IMR-90 (cell line): ENCODE measurements at regions not wholly inside any gene's neighbourhood (a gene's known extent, or its start where the extent isn't known, plus 50 kb on each side); places are given as distances from the start of the nearest gene placed in this dataset.

Source experiments
- ATAC-seq: fragments of 200-7000 bp; cut with Tn5 transposase; 2 replicates; pipeline ENCODE4 v1.9.1; 2020; ENCODE audit warnings: low read depth, mild to moderate bottlenecking, moderate library complexity
- BruUV-seq: library from RNA; stranded (reverse); fragments of 400-500 nt; replicated peaks from 2 replicates; lab custom pipeline; 2021; lab: Mats Ljungman, UMichigan
- CTCF ChIA-PET: fragments of 300-600 bp; formaldehyde crosslinking; extraction: SDS; loops from one replicate; lab custom pipeline; 2021; ENCODE audit warnings: antibody characterized with exemption; lab: Yijun Ruan, JAX
- POLR2A ChIA-PET: fragments of 300-600 bp; sonication (Branson Sonifier 250); formaldehyde crosslinking; loops from one replicate; lab custom pipeline; 2022; ENCODE audit warnings: antibody characterized with exemption; ENCODE audit not compliant: unreplicated experiment; lab: Charles Lee
- DNase-seq: peaks from one replicate; pipeline ENCODE4 v3.0.0; 2013
- H2AFZ ChIP-seq: replicated peaks from 2 replicates; pipeline ENCODE3; 2013; ENCODE audit warnings: low read length, mild to moderate bottlenecking; ENCODE audit not compliant: poor library complexity
- H2AK5ac ChIP-seq: 2 replicates; pipeline ENCODE4 v1.6.1; 2013; ENCODE audit warnings: low read depth, low read length, inconsistent platforms
- H2AK9ac ChIP-seq: replicated peaks from 2 replicates; pipeline ENCODE3; 2013; ENCODE audit warnings: mild to moderate bottlenecking, low read depth, low read length, moderate library complexity; ENCODE audit not compliant: poor library complexity
- H2BK120ac ChIP-seq: 2 replicates; pipeline ENCODE4 v1.6.1; 2013; ENCODE audit warnings: low read depth, low read length, inconsistent platforms
- H2BK15ac ChIP-seq: 3 replicates; pipeline ENCODE4 v1.6.1; 2013; ENCODE audit warnings: low read depth, low read length, inconsistent platforms
- H2BK20ac ChIP-seq: 2 replicates; pipeline ENCODE4 v1.6.1; 2013; ENCODE audit warnings: low read depth, mild to moderate bottlenecking, inconsistent platforms, low read length, moderate library complexity
- H2BK5ac ChIP-seq: 2 replicates; pipeline ENCODE4 v1.6.1; 2013; ENCODE audit warnings: mild to moderate bottlenecking, low read depth, low read length, inconsistent platforms; ENCODE audit not compliant: poor library complexity, severe bottlenecking
- H3K14ac ChIP-seq: replicated peaks from 2 replicates; pipeline ENCODE4 v1.6.1; 2013; ENCODE audit warnings: low read depth, low read length, inconsistent platforms
- H3K18ac ChIP-seq: 2 replicates; pipeline ENCODE4 v1.6.1; 2013; ENCODE audit warnings: low read depth, low read length, control low read depth
- H3K23ac ChIP-seq: 2 replicates; pipeline ENCODE4 v1.6.1; 2013; ENCODE audit warnings: low read depth, low read length, inconsistent platforms
- H3K27ac ChIP-seq: 2 replicates; pipeline ENCODE4 v1.5.1; 2013; ENCODE audit warnings: mild to moderate bottlenecking, control low read depth, low read length; ENCODE audit not compliant: insufficient read depth
- H3K27me3 ChIP-seq: 2 replicates; pipeline ENCODE4 v1.6.1; 2013; ENCODE audit warnings: low read length; ENCODE audit not compliant: control insufficient read depth, insufficient read depth
- H3K36me3 ChIP-seq: 2 replicates; pipeline ENCODE4 v1.6.1; 2013; ENCODE audit warnings: low read length, mixed read lengths; ENCODE audit not compliant: control insufficient read depth, insufficient read depth
- H3K4ac ChIP-seq: 2 replicates; pipeline ENCODE4 v1.6.1; 2013; ENCODE audit warnings: low read depth, low read length, inconsistent platforms
- H3K4me1 ChIP-seq: 2 replicates; pipeline ENCODE4 v1.6.1; 2013; ENCODE audit warnings: low read length, mixed read lengths; ENCODE audit not compliant: control insufficient read depth, insufficient read depth
- H3K4me2 ChIP-seq: 2 replicates; pipeline ENCODE4 v1.6.1; 2013; ENCODE audit warnings: low read depth, mild to moderate bottlenecking, control low read depth, low read length, moderate library complexity
- H3K4me3 ChIP-seq: 2 replicates; pipeline ENCODE4 v1.5.1; 2013; ENCODE audit warnings: low read depth, mild to moderate bottlenecking, control low read depth, low read length, moderate library complexity; ENCODE audit not compliant: insufficient read depth
- H3K56ac ChIP-seq: 2 replicates; pipeline ENCODE4 v1.6.1; 2013; ENCODE audit warnings: low read length, inconsistent platforms; ENCODE audit not compliant: insufficient read depth; ENCODE audit errors: extremely low read depth
- H3K79me1 ChIP-seq, 2 experiments: 2 replicates each; pipeline ENCODE4 v1.6.1; 2013; ENCODE audit warnings: low read length in 2 of 2, inconsistent platforms in 1 of 2, low read depth in 1 of 2
- H3K9ac ChIP-seq: 2 replicates; pipeline ENCODE4 v1.6.1; 2013; ENCODE audit warnings: low read depth, low read length, control low read depth
- H3K9me1 ChIP-seq: 2 replicates; pipeline ENCODE4 v1.6.1; 2013; ENCODE audit warnings: low read length, inconsistent platforms; ENCODE audit not compliant: insufficient read depth
- H3K9me3 ChIP-seq: 2 replicates; pipeline ENCODE4 v1.6.1; 2013; ENCODE audit warnings: low read length; ENCODE audit not compliant: control insufficient read depth, insufficient read depth
- H4K20me1 ChIP-seq: 2 replicates; pipeline ENCODE4 v1.6.1; 2013; ENCODE audit warnings: low read length, inconsistent platforms; ENCODE audit not compliant: insufficient read depth
- H4K5ac ChIP-seq: 2 replicates; pipeline ENCODE4 v1.6.1; 2013; ENCODE audit warnings: mild to moderate bottlenecking, low read depth, low read length, control low read depth
- H4K8ac ChIP-seq, 2 experiments: 2 replicates each; pipeline ENCODE4 v1.6.1; 2013; ENCODE audit warnings: low read depth in 2 of 2, low read length in 2 of 2, control low read depth in 1 of 2, inconsistent platforms in 1 of 2
- H4K91ac ChIP-seq: 2 replicates; pipeline ENCODE4 v1.6.1; 2013; ENCODE audit warnings: low read depth, low read length, inconsistent platforms; ENCODE audit not compliant: insufficient read depth
- BHLHE40 ChIP-seq: fragments of 150-350 bp; IDR thresholded peaks from 2 replicates; pipeline ENCODE4 v1.6.1; 2016; ENCODE audit warnings: mild to moderate bottlenecking, low read depth, low read length
- CEBPB ChIP-seq: IDR thresholded peaks from 2 replicates; pipeline ENCODE4 v1.6.1; 2012; ENCODE audit warnings: low read depth, low read length, improper control_type of control experiment
- CHD1 ChIP-seq: IDR thresholded peaks from 2 replicates; pipeline ENCODE4 v1.6.1; 2012; ENCODE audit warnings: low read depth, low read length, improper control_type of control experiment
- FOS ChIP-seq: fragments of 150-350 bp; IDR thresholded peaks from 2 replicates; pipeline ENCODE4 v1.6.1; 2016; ENCODE audit warnings: low read depth, low read length
- MAFK ChIP-seq: IDR thresholded peaks from 2 replicates; pipeline ENCODE4 v1.6.1; 2012; ENCODE audit warnings: low read depth, low read length, improper control_type of control experiment
- MAZ ChIP-seq: IDR thresholded peaks from 2 replicates; pipeline ENCODE4 v1.6.1; 2012; ENCODE audit warnings: low read depth, mild to moderate bottlenecking, low read length, improper control_type of control experiment, moderate library complexity, borderline replicate concordance
- MXI1 ChIP-seq: IDR thresholded peaks from 2 replicates; pipeline ENCODE4 v1.6.1; 2012; ENCODE audit warnings: low read depth, mild to moderate bottlenecking, low read length, moderate library complexity, borderline replicate concordance
- NFE2L2 ChIP-seq: fragments of 150-350 bp; IDR thresholded peaks from 2 replicates; pipeline ENCODE4 v1.6.1; 2016; ENCODE audit warnings: low read depth, mild to moderate bottlenecking, low read length
- POLR2A ChIP-seq: IDR thresholded peaks from 2 replicates; pipeline ENCODE4 v1.6.1; 2012; ENCODE audit warnings: mild to moderate bottlenecking, low read depth, low read length
- RAD21 ChIP-seq: IDR thresholded peaks from 2 replicates; pipeline ENCODE4 v1.6.1; 2012; ENCODE audit warnings: low read length, improper control_type of control experiment
- RCOR1 ChIP-seq: IDR thresholded peaks from 2 replicates; pipeline ENCODE4 v1.6.1; 2012; ENCODE audit warnings: mild to moderate bottlenecking, low read length, improper control_type of control experiment; ENCODE audit not compliant: insufficient replicate concordance
- RFX5 ChIP-seq: IDR thresholded peaks from 2 replicates; pipeline ENCODE4 v1.8.0; 2012; ENCODE audit warnings: low read depth, mild to moderate bottlenecking, low read length, moderate library complexity
- SMC3 ChIP-seq: fragments of 150-350 bp; IDR thresholded peaks from 2 replicates; pipeline ENCODE4 v1.6.1; 2016; ENCODE audit warnings: low read depth, mild to moderate bottlenecking, antibody characterized with exemption, low read length, moderate library complexity
- WGBS, 2 experiments: methylation state at CpG; one replicate each; pipeline versions ENCODE4 v1.1.5 to v1.1.7; 2013; ENCODE audit warnings: missing lambda C conversion rate in 2 of 2; ENCODE audit not compliant: insufficient read length in 1 of 2; ENCODE audit errors: extremely low coverage in 2 of 2; 5-methylcytosine and 5-hydroxymethylcytosine counted together
- dilution Hi-C: fragments of 300-500 bp; cut with HindIII; formaldehyde crosslinking; loops from one replicate; pipeline ENCODE4 v1.14.3; 2018; ENCODE audit warnings: low sequenced_read_pairs; ENCODE audit not compliant: unreplicated experiment
- in situ Hi-C: fragments of 300-500 bp; cut with MboI; formaldehyde crosslinking; loops from 3 replicates; pipeline ENCODE4 v1.14.3; 2019; ENCODE audit warnings: low sequenced_read_pairs, inconsistent platforms, mixed read lengths
- intact Hi-C: fragments of 100-400 bp; cut with micrococcal nuclease; formaldehyde crosslinking; loops from 2 replicates; pipeline ENCODE4 v1.10.0; 2022
- TF ChIP-seq, protein P1 (sequence below): fragments of 150-350 bp; IDR thresholded peaks from 2 replicates; pipeline ENCODE4 v1.6.1; 2017; ENCODE audit warnings: mild to moderate bottlenecking, antibody characterized with exemption, low read length, low read depth
- TF ChIP-seq, protein P2 (sequence below): conservative IDR thresholded peaks from 2 replicates; pipeline ENCODE4 v1.5.1; 2012; ENCODE audit warnings: mild to moderate bottlenecking, low read depth, low read length, improper control_type of control experiment
- TF ChIP-seq, protein P3 (sequence below): fragments of 150-350 bp; IDR thresholded peaks from 2 replicates; pipeline ENCODE4 v1.6.1; 2016; ENCODE audit warnings: low read depth, mild to moderate bottlenecking, low read length, moderate library complexity, borderline replicate concordance

DNA sequence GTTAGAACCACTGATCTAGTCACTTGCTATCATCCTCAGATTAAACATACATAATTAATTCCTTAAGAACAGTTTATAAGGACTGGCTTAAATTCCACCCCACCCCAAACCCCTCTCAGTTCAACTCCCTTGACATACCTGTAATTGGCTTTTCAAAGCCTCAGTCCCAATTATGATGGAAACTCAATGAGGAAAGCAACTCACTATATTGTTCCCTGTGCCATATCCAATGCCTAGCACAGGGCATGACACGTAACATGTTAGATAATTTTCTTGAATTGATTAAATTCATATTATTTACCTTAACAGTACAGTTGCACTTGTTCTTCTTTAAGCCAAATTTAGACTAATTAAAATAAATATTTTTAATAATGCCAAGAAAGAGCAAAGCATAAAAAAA lies 465.1 kb upstream of the CHAC2 start:
- intact Hi-C loops (no loop called here), dilution Hi-C loops (no loop called here), in situ Hi-C loops (no loop called here)
- no peak overlapping the region for H3K4ac ChIP-seq
- no peak overlapping the region for H3K23ac ChIP-seq
- no peak overlapping the region for H3K9ac ChIP-seq
- no peak overlapping the region for H2BK20ac ChIP-seq
- H2AFZ ChIP-seq = no peak overlapping the region
- no peaks in the 10 kb centered on the region for H4K20me1 ChIP-seq
- H3K9me1 ChIP-seq = no peaks in the 10 kb centered on the region
- H3K9me3 ChIP-seq = no peaks in the 10 kb centered on the region
- H4K8ac ChIP-seq = no peak overlapping the region
- no peaks in the 10 kb centered on the region for H3K36me3 ChIP-seq
- POLR2A ChIA-PET = no interaction called here
- H3K4me1 ChIP-seq = no peaks in the 10 kb centered on the region
- CTCF ChIA-PET = no interaction called here
- no peak overlapping the region for H2BK5ac ChIP-seq
- no peak overlapping the region for H3K18ac ChIP-seq
- no peak overlapping the region for H3K56ac ChIP-seq
- DNase-seq = no peak
- TF ChIP-seq POLR2A (no peak), RFX5 (no peak), MAFK (no peak), RAD21 (no peak), RCOR1 (no peak), FOS (no peak), SMC3 (no peak), BHLHE40 (no peak), NFE2L2 (no peak), MAZ (no peak), MXI1 (no peak), CHD1 (no peak), CEBPB (no peak)
- TF ChIP-seq, protein P1, sequence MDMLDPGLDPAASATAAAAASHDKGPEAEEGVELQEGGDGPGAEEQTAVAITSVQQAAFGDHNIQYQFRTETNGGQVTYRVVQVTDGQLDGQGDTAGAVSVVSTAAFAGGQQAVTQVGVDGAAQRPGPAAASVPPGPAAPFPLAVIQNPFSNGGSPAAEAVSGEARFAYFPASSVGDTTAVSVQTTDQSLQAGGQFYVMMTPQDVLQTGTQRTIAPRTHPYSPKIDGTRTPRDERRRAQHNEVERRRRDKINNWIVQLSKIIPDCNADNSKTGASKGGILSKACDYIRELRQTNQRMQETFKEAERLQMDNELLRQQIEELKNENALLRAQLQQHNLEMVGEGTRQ = no peak
- TF ChIP-seq, protein P2, sequence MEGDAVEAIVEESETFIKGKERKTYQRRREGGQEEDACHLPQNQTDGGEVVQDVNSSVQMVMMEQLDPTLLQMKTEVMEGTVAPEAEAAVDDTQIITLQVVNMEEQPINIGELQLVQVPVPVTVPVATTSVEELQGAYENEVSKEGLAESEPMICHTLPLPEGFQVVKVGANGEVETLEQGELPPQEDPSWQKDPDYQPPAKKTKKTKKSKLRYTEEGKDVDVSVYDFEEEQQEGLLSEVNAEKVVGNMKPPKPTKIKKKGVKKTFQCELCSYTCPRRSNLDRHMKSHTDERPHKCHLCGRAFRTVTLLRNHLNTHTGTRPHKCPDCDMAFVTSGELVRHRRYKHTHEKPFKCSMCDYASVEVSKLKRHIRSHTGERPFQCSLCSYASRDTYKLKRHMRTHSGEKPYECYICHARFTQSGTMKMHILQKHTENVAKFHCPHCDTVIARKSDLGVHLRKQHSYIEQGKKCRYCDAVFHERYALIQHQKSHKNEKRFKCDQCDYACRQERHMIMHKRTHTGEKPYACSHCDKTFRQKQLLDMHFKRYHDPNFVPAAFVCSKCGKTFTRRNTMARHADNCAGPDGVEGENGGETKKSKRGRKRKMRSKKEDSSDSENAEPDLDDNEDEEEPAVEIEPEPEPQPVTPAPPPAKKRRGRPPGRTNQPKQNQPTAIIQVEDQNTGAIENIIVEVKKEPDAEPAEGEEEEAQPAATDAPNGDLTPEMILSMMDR = no peak
- TF ChIP-seq, protein P3, sequence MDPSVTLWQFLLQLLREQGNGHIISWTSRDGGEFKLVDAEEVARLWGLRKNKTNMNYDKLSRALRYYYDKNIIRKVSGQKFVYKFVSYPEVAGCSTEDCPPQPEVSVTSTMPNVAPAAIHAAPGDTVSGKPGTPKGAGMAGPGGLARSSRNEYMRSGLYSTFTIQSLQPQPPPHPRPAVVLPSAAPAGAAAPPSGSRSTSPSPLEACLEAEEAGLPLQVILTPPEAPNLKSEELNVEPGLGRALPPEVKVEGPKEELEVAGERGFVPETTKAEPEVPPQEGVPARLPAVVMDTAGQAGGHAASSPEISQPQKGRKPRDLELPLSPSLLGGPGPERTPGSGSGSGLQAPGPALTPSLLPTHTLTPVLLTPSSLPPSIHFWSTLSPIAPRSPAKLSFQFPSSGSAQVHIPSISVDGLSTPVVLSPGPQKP = no peak
- no peak overlapping the region for H2AK5ac ChIP-seq
- H3K27me3 ChIP-seq = no peaks in the 10 kb centered on the region
- H2BK120ac ChIP-seq = no peak overlapping the region
- no peak overlapping the region for H2AK9ac ChIP-seq
- no peak overlapping the region for H2BK15ac ChIP-seq
- no peak for ATAC-seq
- no peak overlapping the region for H3K4me2 ChIP-seq
- WGBS, 2 experiments = no CpG with 5 or more reads among the region's 1 CpG
- H3K79me1 ChIP-seq = no peaks in the 10 kb centered on the region
- H3K14ac ChIP-seq = no peak overlapping the region
- no peak overlapping the region for H4K5ac ChIP-seq
- H3K27ac ChIP-seq = no peak overlapping the region
- no peak overlapping the region for H4K91ac ChIP-seq
- H3K4me3 ChIP-seq = no peak overlapping the region
- no TSS peak for BruUV-seq
